HT-29 (cell line): ENCODE measurements at regions not wholly inside any gene's neighbourhood (a gene's known extent, or its start where the extent isn't known, plus 50 kb on each side); places are given as distances from the start of the nearest gene placed in this dataset.
"Not testable (repeated sequence)": the region's sequence is repeated elsewhere in the genome, so short reads cannot be mapped to it uniquely, and the experiment has no call there.

Source experiments
- DNase-seq: peaks from one replicate; pipeline ENCODE4 v3.0.0-alpha.2; 2015; ENCODE audit warnings: low spot score

GRCh38 chr20:24836041-24836533, 113.0 kb upstream of the CST7 start:
- no peak for DNase-seq

- DNase-seq, result no peak
These were observed 112.3 kb upstream of the CST7 start for GRCh38 chr20:24836661-24837299.

DNA sequence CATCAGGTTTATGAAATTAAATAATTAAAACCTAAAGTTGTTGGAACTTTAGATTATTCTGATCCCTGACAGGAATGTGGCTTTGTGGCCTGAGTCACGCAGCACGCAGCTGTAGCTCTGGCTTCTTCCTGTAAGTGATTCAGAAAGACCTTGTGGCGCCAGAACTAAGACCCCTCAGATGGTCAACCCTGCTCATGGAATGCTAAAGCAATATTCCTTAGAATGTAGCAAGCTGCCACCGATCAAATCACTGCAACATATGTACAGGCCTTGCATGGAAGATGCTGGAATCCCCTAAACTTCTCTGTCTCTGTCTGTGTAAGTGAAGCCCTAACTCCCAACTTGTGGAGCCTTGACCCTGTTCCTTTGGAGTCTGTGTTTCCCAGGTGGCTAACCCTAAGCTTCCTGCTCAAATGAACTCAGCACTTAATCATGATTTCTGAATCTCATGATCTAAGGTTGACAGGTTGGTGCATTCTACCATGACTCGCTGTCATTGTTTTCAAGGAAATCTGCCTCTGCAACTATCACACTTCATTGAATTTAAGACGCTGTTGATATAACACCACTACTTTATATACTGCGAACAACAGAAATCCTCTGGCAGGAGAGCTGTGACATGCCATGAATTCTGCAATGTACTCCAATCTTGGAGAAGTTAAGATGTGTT, 111.2 kb upstream of the CST7 start:
- DNase-seq, result no peak

DNA sequence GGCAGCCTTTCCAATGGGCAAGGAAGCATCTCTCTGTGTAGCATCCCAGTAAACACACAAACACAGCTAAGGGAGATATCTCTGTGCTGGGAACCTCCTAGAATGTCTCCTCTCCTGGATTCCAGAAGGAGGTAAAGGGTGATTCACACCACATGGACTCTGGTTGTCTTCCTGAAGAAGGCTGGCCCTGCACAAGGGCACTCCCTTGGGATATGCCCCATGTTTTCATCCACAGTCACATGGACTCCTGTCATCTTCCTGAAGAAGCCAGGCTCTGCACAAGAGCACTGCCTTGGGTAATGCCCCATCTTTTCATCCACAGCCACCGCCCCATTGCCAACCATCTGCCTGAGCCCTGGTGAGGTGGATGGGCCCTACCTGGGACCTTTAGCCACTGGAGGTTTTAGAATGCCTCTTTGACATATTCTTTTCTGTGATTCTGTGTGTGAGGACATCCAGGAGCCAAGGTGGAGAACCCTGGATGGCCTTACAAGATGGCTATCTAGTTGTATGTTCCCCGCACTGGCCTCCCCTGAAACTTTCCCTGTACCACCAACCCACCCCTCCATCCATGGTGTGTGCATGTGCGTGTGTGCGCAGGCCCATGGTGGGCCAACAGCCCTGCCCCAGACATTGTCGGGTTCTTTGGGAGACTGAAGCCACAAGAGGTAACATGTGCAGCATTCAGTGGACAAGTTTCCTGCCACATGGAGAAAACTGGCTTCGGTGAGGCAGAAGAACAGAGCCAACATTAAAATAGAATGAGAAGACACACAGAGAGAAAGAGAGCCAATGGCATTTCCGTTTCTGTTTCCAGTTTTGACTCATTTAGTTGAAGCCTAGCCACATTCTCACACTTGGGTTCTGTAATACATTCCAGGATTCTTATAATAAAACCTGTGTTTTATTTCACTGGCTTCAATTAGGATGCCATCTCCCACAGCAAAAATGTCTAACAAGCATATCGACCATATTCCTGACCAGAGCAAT, 110.2 kb upstream of the CST7 start:
- DNase-seq, result no peak

DNA sequence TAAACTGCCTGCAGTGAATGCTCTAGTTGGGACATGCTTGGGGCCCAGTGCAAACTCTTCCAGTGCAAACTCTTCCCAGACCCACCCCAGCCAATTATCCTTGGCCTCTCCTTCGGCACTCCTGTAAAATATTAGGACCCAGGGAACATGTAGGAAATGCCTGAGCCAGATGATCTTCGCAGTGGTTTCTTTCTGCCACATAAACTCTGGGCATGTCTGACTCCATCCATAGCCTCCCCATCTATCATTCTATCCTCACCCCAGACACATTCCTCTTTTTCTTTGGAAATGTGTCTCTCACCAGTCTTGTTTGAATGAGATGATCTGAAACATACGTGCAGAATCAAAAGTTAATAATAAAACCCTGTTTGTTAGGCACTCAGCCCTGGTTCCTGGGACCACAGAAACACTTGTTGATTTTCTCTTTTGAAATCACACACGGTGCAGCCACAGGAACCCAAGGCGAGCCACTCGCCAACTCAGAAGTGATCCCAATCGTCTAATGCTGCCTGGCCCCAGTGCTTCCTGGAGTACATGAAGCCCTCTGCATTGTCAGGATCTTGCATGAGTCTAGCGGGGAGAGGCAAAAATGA, 108.9 kb upstream of the CST7 start:
- no peak for DNase-seq

DNA sequence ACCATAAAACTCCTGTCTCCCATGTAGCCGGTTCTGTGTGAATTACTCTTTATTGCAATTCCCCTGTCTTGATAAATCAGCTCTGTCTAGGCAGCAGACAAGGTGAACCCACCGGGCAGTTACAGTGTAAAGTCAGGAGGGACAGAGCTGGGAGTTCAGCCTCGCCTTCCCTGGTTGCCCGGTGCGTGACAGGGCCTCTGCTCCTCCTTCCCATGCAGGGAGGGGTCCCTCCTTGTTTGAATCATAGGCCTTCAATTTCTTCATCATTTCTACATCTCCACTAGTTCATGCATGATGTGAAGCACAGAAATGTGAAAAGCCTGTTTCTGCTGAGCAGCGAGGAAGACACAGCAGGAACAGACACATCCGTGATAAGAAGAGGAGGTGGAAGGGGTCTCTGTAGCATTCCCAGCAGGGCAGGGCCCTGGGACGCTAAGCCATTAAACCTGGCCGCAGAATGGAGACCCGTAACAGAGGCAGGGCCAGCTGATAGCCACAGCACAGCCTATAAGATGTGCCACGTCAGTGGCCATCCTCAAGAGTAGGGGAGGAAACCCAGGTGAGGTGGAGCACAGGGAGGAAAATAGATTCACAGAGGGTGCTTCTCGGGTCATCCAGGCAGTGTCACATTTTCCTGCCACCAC, 106.7 kb upstream of the CST7 start:
- no peak for DNase-seq

GRCh38 chr20:24842918-24843715, 106.0 kb upstream of the CST7 start:
- DNase-seq, result no peak

DNA sequence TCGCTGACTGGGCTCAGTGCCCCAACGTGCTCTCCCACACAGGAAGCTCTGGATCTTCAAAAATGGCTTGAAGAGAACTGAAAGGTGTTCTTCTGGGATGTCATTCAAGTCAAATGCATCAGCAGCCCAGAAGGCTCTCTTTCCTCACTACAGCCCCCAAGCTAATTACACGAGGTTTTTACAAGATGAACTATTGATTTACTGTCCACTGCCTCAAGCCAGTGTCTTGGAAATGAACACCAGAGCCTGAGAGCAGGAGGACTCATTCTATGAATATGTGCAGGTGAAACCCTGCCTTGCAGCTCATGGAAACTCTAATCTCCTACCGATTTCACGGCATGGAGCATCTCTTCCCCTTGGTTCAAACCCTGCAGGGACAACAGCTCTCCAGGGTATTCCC, 98.9 kb upstream of the CST7 start:
- DNase-seq, result no peak

DNA sequence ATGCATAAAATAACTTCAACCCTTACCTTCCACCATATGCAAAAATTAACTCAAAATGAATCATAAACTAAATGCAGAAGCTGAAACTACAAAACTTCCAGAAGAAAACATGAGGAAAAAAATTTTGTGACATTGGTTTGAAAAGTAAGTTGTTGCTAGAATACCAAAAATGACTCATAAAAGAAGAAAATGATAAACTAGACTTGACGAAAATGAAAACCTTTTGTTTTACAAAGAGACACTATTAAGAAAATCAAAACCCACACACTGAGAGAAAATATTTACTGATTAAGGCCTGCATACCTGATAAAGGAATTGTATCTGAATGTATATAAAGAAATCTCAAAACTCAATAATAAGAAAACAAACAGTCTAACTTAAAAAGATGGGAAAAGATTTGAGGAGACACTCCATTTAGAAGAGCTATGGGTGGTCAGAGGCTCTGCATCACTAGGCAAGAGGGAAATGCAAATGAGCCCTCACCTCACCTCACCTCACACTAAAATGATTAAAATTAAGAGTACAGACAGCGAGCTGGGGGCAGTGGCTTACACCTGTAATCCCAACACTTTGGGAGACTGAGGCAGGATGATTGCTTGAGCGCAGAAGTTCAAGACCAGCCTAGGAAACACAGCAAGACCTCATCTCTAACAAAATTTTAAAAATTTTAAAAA, 97.6 kb upstream of the CST7 start:
- DNase-seq, result no peak

DNA sequence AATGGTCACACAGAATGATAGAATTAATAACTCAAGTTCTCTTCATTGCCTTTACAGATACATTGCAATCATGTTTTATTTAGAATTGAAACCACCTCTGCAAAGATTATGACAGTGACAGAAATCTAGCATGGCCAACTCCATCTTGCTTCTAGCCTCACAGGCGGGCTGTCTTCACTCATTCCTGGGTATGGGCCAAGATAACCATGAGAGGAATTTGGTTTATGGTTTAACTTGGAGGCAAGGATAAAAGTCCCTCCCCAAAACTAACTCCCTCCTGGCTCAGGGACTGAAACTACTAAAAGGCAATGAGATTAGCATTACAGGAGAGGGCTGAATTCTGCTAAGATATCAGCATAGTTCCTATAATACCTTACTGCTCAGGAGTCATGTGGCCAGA, 95.2 kb upstream of the CST7 start:
- no peak for DNase-seq

DNA sequence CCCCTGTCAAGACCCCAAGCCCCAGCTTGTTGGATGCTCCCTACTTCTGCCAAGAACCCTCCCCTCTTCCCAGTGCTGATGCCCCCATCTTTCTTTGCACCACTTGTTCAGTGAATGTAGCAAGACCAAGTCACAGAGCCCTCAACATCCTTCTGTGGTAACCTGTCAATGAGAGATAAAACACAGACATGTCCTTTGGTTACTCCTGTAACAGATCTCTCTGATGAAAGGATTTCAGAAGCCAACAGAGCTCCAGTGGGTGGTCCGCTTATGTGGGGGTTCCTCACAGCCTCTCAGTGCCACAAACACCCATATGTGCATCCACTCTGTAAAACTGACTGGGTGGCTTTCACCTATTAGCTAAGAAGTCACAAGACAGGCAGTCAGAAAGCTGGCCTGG, 93.2 kb upstream of the CST7 start:
- no peak for DNase-seq

- DNase-seq, result not testable (repeated sequence)
These were observed 90.6 kb upstream of the CST7 start for GRCh38 chr20:24858500-24858899.

- DNase-seq, result no peak
These were observed 89.5 kb upstream of the CST7 start for GRCh38 chr20:24859539-24859938.

DNA sequence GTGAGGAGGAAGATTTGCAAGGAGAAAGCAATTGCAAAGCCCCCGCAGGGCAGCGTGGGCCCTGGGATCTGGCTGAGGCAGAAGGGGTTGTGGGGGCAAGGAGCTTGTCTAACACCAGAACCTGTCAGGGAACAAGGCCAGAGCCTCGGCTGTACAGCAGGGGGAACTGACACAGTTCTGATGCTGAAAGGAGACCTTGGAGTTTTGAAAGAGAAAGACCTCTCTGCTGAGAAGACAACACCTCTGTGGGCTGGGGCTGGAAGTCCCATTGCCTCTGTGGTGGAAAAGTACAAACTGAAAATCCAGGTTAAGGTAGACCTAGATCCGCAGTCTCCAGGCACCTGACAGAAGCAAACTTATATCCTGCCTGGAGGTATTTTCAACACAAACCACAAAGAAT, 86.9 kb upstream of the CST7 start:
- DNase-seq, result no peak

DNA sequence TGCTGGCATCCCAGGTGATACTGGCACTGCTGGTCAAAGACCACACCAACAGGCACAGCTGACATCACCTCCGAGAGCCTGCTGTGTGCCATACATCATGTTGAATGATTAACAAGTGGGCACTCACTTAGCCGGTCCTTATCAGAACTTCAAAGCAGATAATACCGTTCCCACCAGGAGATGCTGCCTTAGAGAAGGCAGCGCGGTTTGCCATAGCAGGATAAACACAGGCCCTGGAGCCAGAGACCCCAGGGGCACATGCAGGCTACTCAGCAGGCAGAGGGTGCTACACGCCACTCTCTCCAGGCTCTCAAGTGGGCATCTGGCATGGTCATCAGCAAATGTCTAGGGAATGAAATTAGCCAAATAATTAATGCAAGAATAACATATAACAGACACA, 86.5 kb upstream of the CST7 start:
- no peak for DNase-seq

- DNase-seq, result no peak
These were observed 85.7 kb upstream of the CST7 start for GRCh38 chr20:24863356-24863755.

- DNase-seq, result no peak
These were observed 83.1 kb upstream of the CST7 start for GRCh38 chr20:24866008-24866407.

- no peak for DNase-seq
These were observed 82.3 kb upstream of the CST7 start for GRCh38 chr20:24866742-24867141.

- DNase-seq, result no peak
These were observed 81.5 kb upstream of the CST7 start for GRCh38 chr20:24867556-24867955.

- no peak for DNase-seq
These were observed 80.6 kb upstream of the CST7 start for GRCh38 chr20:24868396-24868927.
